ENCODE measurements at regions not wholly inside any gene's neighbourhood (a gene's known extent, or its start where the extent isn't known, plus 50 kb on each side); places are given as distances from the start of the nearest gene placed in this dataset.

GRCh38 chr2:16615687-16616615 lies 49.7 kb downstream of the CYRIA start:
- DNase-seq (ENCODE audit: low read depth), result no peak
- no peak for TF ChIP-seq CTCF (conservative IDR thresholded peaks at IDR 0.05; ENCODE audit: low read depth, low read length)
- H3K4me3 ChIP-seq (ENCODE audit: low read depth, low read length), result no peak overlapping the region

DNA sequence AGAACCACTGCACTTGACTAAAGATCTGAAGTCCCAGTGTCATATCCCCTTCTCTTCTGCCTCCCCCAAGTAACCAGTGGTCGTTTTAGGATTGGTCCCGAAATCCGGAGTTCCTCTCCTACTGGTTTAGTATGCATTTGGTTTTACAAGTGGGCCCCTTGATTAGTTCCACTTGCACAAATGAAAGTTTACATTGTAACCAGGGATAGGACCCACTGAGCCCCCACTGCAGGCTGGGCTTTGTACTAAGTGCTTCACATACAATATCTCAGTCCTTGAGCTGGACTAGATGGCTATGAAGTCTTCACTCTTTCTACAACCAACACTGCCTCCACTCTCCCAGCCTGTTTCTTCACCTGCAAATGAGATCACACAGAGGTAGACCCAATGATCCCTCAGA lies 50.4 kb downstream of the CYRIA start:
- DNase-seq (ENCODE audit: low read depth), result no peak
- no peak for TF ChIP-seq CTCF (conservative IDR thresholded peaks at IDR 0.05; ENCODE audit: low read depth, low read length)
- no peak overlapping the region for H3K4me3 ChIP-seq (ENCODE audit: low read depth, low read length)

DNA sequence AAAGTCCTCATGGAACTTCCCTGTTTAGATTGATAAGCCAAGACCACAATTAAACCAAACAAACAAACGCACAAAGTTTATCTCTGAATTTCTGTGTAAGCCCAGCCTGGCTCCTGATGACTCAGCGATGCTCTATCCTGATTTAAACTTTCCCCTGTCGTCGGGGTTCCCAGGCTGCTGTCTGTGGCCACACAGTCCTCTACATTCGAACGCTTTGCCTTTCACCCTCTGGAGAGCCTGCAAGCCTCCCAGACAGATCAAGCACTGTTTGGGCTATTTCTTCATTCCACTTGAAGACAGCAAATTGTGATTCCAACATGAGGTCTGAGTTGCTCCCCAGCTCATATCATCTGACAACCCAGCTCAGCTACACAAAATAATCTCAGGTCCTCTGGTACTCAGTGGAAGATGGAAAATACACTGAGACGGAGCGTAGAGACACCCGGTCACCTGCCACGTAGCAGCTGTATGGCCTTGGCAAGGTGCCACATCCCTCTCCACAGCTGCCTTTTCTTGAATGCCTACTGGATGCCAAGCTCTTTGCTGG lies 51.2 kb downstream of the CYRIA start:
- no peak overlapping the region for H3K4me3 ChIP-seq (ENCODE audit: low read depth, low read length)
- DNase-seq (ENCODE audit: low read depth), result peak; percentile 53
- no peak for TF ChIP-seq CTCF (conservative IDR thresholded peaks at IDR 0.05; ENCODE audit: low read depth, low read length)

GRCh38 chr2:16613539-16614011 lies 52.1 kb downstream of the CYRIA start:
- peak; percentile 59 for TF ChIP-seq CTCF (conservative IDR thresholded peaks at IDR 0.05; ENCODE audit: low read depth, low read length)
- DNase-seq (ENCODE audit: low read depth), result peak; percentile 66
- no peak overlapping the region for H3K4me3 ChIP-seq (ENCODE audit: low read depth, low read length)

- TF ChIP-seq CTCF (conservative IDR thresholded peaks at IDR 0.05; ENCODE audit: low read depth, low read length), result no peak
- no peak overlapping the region for H3K4me3 ChIP-seq (ENCODE audit: low read depth, low read length)
These were observed 53.1 kb downstream of the CYRIA start for GRCh38 chr2:16612490-16612889.

GRCh38 chr2:16609786-16610185 lies 55.8 kb downstream of the CYRIA start:
- TF ChIP-seq CTCF (conservative IDR thresholded peaks at IDR 0.05; ENCODE audit: low read depth, low read length), result no peak
- no peak overlapping the region for H3K4me3 ChIP-seq (ENCODE audit: low read depth, low read length)
- no peak for DNase-seq (ENCODE audit: low read depth)

More at GRCh38 chr2:16612490-16612889, 53.1 kb downstream of the CYRIA start:
- DNase-seq (ENCODE audit: low read depth), result no peak

Measured in choroid plexus epithelial cell (primary cell).